ENCODE measurements at regions not wholly inside any gene's neighbourhood (a gene's known extent, or its start where the extent isn't known, plus 50 kb on each side); places are given as distances from the start of the nearest gene placed in this dataset.

- DNase-seq = no peak
Measured at GRCh38 chr3:118554148-118554838, 480.4 kb downstream of the IGSF11 start.

DNA sequence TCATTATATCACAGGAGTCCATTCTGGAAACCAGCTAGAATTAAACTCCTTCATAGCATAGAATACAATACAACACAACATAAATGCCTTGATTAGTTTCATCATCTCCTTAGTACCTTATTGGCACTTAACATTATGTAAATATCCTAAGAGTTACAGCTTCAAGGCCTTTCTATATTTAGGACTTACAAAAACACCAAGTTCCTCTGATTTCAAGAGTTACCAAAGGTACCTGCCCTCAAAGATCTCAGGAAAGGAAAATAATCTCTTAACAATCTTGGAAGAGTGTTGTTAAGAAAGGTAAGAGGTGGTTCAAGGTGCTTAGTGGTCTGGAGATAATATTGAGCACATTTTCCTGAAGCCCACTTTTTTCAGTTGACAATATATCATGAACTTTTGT lies 477.7 kb downstream of the IGSF11 start:
- DNase-seq = no peak

DNA sequence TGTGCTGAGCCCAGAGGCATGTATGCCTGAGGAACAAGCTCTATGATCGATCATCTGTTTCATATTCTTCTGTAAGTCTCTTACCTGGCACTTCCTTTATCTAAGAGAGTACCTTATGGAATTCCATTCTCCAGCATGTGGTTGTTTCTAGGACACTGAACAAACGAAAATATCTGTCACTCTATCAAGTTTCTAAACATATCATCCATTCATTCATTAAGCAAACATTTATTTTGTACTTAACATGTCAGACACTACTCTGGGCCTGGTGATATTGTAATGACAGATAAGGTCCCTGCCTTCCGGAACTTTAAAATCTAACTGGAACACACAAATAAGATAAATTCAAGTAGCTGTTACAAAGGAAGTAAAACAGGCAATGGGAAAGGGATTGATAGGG lies 477.1 kb downstream of the IGSF11 start:
- DNase-seq = no peak

- no peak for DNase-seq
Measured at GRCh38 chr3:118559286-118559685, 475.4 kb downstream of the IGSF11 start.

DNA sequence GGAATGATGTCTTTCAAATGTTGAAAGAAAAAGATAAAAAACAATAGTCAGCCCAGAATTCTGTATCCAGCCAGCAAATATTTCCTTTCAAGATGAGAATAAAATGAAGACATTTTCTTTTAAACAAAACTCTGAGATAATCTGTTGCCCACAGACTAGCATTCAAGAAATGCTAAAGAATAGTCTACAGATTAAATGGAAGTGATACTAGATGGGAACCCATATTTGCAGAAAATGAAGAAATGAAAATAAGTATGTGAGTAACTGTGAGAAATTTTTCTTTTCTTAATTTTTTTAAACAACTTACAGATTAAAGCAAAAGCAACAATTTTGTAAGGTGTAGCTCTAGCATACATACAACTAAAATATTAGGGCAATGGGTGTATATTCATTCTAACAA lies 469.8 kb downstream of the IGSF11 start:
- no peak for DNase-seq

- no peak for DNase-seq
Measured at GRCh38 chr3:118573912-118574311, 460.7 kb downstream of the IGSF11 start.

DNA sequence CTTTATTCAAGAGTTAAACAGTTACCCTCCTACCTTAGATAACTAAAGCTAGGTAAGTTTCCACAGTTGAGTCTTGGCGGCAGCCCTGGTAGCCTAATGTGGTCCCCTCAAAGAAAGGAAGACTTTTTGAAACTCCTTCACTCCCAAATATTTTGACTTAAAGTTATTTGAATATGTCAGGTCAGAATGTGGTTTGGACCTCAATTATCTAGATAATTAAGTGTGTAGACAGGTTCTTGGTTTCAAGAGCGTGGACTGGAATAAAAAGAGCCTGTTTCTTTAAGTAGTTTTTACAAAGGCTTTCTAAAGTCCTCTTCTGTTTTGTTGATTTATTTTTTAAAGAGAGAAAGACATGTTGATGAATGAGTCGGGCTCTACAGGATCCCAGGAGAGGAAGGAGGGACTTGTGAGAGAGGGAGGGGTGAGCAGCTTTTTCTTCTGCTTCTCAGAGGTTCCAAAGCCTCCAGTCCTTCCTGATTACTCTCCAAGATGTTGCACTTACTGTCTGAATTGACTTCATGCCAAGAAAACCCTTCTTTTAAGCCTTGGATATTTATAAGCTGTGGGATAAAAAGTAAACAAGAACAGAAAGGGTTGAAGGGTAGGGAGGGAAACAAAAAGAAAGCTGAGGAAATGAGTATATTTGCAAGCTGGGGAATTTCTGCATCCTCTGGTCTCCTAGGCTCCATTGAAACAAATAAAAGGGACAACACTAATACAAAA lies 457.4 kb downstream of the IGSF11 start:
- no peak for DNase-seq

- no peak for DNase-seq
Measured at GRCh38 chr3:118578559-118578958, 456.1 kb downstream of the IGSF11 start.

- DNase-seq = no peak
Measured at GRCh38 chr3:118587037-118587741, 447.5 kb downstream of the IGSF11 start.

DNA sequence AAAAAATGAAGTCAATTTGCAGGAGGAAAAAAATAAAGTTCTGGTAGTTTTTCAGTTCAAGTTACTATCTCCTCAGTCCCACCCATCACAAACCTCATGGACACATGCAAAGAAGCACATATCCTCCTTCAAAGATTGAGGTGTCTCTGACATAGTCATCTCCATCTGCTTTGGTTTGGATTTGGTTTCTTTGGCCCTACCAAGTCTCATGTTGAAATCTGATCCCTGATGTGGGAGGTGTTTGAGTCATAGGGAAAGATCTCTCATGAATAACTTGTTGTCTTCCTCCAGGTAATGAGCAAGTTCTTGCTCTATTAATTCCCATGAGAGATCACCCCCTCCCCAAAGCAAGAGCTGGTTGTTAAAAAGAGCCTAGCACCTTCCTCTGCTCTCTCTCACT lies 446.8 kb downstream of the IGSF11 start:
- no peak for DNase-seq

DNA sequence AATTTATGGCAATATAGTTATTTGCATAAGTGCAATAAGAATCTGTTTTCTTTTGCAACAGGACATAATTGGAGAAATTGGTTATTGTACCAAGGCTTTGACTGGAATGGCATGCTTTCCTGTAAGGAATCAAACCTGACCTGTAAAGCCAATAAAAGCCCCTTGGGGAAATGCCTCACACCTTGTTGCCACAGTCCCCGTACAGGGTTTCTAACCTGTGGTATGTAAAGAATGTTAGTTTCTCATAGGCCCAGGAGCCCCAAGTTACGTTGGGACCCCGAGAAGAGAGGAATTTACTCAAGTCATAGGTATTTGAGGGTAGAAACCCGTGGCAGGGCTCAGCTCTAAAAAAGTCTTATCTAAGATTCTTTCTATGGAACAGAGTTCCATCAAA lies 441.4 kb downstream of the IGSF11 start:
- no peak for DNase-seq

DNA sequence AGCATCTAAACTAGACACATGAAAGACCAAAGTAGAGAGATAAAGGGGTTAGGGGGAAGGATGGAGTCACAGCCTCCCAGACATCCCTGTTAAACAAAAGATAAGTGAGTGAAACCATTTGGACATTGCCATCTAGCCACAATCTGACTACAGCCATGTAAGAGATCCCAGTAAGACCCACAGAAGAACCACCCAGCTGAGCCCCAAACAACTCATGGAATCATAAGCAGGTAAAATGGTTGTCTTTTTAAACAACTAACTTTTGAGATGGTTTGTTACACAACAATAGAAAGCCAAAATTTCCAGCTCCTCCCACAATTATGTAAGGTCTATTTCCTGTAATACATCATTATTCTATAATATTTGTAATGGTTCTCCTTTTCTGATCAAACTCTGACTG lies 437.5 kb downstream of the IGSF11 start:
- DNase-seq = no peak

GRCh38 chr3:118607915-118608820 lies 426.5 kb downstream of the IGSF11 start:
- DNase-seq = no peak

DNA sequence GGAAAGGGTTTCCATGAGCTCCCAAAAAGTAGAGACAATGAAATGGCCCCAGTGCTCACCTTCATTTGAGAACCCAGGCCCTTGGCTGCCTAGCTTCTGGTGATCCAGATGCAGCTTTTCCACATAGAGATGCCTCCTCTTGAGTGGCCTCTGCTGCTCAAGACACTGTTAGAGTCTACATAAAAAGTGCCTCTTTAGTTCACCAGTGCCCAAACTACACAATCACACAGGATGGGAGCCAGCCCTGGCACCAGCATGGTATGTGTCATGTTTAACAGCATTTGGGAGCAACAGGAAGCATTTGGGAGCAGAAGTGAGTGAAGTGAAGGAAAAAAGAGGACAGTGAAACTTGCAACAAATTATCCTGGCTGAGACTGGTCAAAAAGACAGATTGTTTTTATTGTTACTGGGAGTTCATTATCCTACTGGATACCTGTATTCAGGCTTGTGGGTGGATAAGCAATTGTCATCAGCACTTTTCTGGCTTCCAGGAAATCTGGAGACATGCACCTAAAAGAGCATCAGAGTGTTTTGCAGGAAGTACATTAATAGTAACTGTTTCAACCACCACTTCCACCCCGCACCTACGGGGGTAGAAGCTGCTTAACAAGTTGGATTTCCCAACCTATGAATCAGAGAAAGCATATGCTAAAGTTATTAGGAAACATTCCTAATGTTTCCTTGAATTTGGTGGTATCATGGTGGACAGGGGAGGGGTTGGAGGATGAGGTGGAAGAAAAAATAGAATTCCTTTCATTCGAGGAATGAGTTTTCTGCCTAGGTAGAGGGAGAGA lies 416.2 kb downstream of the IGSF11 start:
- DNase-seq = no peak

DNA sequence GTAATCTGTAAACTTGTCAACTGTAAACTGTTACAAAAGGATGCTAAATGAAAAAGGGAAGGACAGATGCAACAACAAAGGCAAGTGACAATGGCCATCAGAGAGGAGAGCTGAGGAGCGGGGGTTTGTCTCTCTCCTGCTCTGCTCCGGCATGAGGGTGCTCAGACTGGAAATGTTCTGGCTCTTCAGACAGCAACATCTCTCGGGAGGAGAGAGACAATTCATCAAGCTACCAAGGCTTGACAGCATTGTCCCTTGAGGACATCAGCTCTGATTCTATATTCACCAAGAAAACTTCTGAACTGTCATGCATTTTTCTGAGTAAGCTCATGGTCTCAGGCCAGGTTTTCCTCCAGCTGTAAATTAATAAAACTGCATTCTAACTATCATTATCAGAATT lies 408.2 kb downstream of the IGSF11 start:
- DNase-seq = no peak

DNA sequence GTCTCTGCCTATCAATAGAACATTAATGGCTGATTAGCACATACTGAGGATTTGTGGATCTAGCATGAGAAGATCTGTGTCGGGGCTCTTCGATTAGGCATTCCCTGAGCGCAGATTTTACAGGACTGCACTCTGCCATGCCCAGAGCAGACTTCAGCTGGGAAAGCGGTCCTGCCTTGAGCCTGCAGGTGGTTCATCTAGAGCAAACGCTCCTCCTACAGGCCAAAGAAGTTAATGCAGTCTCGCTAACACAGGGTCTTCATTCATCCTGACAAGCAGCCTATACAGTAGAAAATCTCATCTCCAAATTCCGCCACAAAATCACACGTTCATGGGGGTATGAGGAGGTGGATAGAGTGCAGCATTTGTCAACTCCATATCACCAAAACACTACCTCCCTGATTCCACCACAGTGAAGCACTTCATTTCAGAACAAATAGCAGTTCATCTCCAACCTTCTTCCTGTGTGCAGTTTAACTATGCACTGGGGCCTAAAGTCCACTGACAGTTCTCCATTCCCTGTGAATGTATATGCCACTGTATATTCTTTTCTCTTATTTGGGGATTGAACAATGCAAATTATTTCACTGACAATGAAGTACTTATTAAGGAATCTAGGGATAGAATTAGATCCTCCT lies 405.8 kb downstream of the IGSF11 start:
- DNase-seq = no peak

- DNase-seq = no peak
Measured at GRCh38 chr3:118629821-118630220, 404.8 kb downstream of the IGSF11 start.

DNA sequence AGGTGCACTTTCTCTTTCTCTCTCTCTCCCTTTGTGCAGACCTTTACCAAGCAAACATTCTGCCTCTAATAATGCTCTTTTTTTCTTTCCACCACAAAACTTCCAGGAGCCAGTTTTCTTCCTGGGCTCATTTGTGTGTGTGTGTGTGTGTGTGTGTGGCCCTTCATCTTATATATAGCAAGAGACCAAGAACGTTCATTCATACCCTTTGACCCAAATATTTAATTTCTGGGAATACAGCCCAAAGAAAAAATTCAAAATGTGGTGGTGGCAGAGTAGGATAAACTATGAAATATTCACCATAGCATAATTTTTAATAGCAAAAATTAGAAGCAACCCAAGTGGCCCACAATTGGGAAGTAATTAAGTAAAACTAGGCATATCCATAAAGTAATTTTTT lies 398.9 kb downstream of the IGSF11 start:
- no peak for DNase-seq

- no peak for DNase-seq
Measured at GRCh38 chr3:118636841-118637240, 397.8 kb downstream of the IGSF11 start.

GRCh38 chr3:118637846-118638245 lies 396.8 kb downstream of the IGSF11 start:
- DNase-seq = no peak

GRCh38 chr3:118641608-118642007 lies 393.0 kb downstream of the IGSF11 start:
- DNase-seq = no peak

DNA sequence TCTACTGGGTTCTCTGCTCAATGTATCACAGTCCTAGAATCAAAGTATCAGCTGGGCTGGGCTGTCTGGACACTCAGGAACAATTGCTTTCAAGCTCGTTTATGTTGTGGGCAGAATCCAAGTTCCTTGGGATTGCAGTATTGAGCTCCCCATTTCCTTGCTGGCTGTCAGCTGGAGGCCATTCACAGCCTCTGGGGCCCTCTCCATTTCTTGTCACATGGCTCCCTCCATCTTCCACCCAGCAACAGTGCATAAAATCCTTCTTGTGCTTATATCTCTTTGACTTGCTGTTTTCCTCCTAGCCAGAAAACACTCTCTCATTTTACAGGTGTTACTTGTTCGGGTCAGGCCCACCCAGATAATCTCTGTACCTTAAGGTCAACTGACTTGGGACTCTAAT lies 363.5 kb downstream of the IGSF11 start:
- no peak for DNase-seq
